Stimulated activated CD8-positive, alpha-beta memory T cell treated with anti-CD3 and anti-CD28 coated beads, Interleukin-15, amount 100 ng/mL, for 48 hours (primary cell): ENCODE measurements at regions not wholly inside any gene's neighbourhood (a gene's known extent, or its start where the extent isn't known, plus 50 kb on each side); places are given as distances from the start of the nearest gene placed in this dataset.

Experiments
- DNase-seq, 2 donors: peaks; one replicate each; pipeline ENCODE4 v3.0.0-alpha.2; 2020; ENCODE audit warnings: low read depth in 2 of 2

GRCh38 chr10:128661404-128662197 lies 535.4 kb upstream of the MKI67 start:
- no peak for DNase-seq

GRCh38 chr10:128662520-128662919 lies 536.3 kb upstream of the MKI67 start:
- no peak for DNase-seq

GRCh38 chr10:128664729-128665128 lies 538.5 kb upstream of the MKI67 start:
- no peak for DNase-seq

- no peak for DNase-seq
Observed at GRCh38 chr10:128675405-128675804, 549.2 kb upstream of the MKI67 start.

- DNase-seq: no peak
Observed at GRCh38 chr10:128680116-128680515, 553.9 kb upstream of the MKI67 start.

GRCh38 chr10:128684215-128684614 lies 558.0 kb upstream of the MKI67 start:
- DNase-seq: no peak

- no peak for DNase-seq
Observed at GRCh38 chr10:128686630-128687278, 560.5 kb upstream of the MKI67 start.

GRCh38 chr10:128687408-128687807 lies 561.2 kb upstream of the MKI67 start:
- no peak for DNase-seq

- no peak for DNase-seq
Observed at GRCh38 chr10:128687927-128688549, 561.8 kb upstream of the MKI67 start.

- DNase-seq: no peak
Observed at GRCh38 chr10:128689667-128690066, 563.4 kb upstream of the MKI67 start.

- DNase-seq: no peak
Observed at GRCh38 chr10:128693493-128694131, 567.4 kb upstream of the MKI67 start.

- no peak for DNase-seq
Observed at GRCh38 chr10:128694168-128694850, 568.1 kb upstream of the MKI67 start.

- no peak for DNase-seq
Observed at GRCh38 chr10:128694851-128695725, 568.9 kb upstream of the MKI67 start.

- no peak for DNase-seq
Observed at GRCh38 chr10:128695931-128696330, 569.7 kb upstream of the MKI67 start.

- no peak for DNase-seq
Observed at GRCh38 chr10:128697437-128697836, 571.2 kb upstream of the MKI67 start.

- DNase-seq: no peak
Observed at GRCh38 chr10:128701381-128701780, 575.2 kb upstream of the MKI67 start.

GRCh38 chr10:128701837-128702236 lies 575.6 kb upstream of the MKI67 start:
- DNase-seq: no peak

- no peak for DNase-seq
Observed at GRCh38 chr10:128704716-128705115, 578.5 kb upstream of the MKI67 start.

GRCh38 chr10:128708182-128708581 lies 582.0 kb upstream of the MKI67 start:
- DNase-seq: no peak

- no peak for DNase-seq
Observed at GRCh38 chr10:128709686-128710085, 583.5 kb upstream of the MKI67 start.
